ENCODE measurements at regions not wholly inside any gene's neighbourhood (a gene's known extent, or its start where the extent isn't known, plus 50 kb on each side); places are given as distances from the start of the nearest gene placed in this dataset.

- no peak for DNase-seq
Observed at GRCh38 chr6:105482921-105483320, 80.0 kb upstream of the PREP start.

GRCh38 chr6:105482227-105482844 lies 79.5 kb upstream of the PREP start:
- peak; percentile 32 for DNase-seq

DNA sequence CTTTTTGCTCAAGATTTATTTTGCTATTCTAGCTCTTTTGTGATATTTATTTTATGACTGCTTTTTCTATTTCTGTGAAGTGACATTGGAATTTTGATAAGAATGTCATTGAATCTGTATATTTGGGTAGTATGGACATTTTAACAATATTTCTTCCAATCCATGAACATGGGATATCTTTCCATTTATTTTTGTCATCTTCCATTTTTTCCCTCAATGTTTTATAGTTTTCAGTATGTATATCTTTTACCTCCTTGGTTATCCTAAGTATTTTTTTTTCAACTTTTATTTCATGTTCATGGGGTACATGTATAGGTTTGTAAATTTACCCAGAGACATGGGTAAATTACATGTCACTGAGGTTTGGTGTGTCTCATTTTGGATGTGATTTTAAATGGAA lies 74.1 kb upstream of the PREP start:
- no peak for DNase-seq

GRCh38 chr6:105474234-105474633 lies 71.4 kb upstream of the PREP start:
- DNase-seq, result no peak

DNA sequence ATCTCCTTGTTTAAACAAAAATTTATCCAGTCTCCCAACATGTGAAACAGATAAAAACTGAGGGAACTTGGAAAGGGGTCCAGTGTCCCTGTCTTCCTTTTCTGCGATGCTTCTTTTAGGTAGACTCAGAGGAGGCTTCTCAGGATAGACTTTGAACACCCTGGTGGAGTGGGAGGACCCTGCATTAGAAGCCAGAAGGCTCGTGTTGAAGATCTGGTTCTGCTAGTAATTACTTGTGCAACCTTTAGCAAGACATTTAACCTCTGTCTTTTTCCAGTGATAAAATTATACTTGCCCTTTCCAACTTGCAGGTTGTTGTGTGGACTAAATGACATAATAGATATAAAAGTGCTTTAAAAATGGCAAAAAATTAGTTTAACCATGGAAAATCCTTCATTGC lies 67.1 kb upstream of the PREP start:
- DNase-seq, result no peak

- no peak for DNase-seq
Observed at GRCh38 chr6:105468850-105469249, 66.0 kb upstream of the PREP start.

DNA sequence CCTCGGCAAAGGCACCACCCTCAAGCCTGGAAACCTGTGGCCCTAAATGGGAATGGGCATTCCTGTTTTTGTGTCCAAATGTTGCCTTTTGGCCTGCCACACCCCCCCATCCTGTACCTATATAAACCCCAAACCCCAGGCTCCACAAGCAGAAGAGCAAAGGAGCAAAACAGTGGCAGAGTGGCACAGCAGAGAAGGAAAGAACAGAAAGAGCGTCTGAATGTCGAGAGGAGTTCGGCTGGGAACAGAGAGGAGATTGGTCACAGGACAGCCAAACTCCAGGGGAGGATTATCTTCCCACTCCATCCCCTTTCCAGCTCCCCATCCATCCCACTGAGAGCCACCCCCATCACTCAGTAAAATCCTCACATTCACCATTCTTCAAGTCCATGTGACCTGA lies 58.0 kb upstream of the PREP start:
- no peak for DNase-seq

GRCh38 chr6:105459864-105460263 lies 57.0 kb upstream of the PREP start:
- peak; percentile 40 for DNase-seq

GRCh38 chr6:105459049-105459448 lies 56.2 kb upstream of the PREP start:
- no peak for DNase-seq

DNA sequence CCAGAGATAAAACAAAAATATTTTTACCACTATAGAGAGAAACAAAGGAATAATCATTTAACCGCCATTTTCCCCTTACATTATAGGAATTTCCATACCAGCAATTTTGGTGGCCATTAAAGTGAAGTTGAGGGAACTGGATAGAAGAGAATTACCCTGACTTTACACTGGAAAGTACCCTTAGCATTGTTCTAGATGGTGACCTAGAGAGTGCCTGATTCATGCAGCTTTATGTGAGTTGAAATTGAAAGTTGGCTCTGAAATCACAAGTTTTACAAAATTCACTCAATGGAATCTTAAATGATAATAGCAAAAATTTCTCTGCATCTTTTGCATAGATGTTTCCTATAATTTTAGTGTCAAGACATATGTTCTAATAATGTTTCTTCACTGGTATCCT lies 55.7 kb upstream of the PREP start:
- DNase-seq, result peak; percentile 55

DNA sequence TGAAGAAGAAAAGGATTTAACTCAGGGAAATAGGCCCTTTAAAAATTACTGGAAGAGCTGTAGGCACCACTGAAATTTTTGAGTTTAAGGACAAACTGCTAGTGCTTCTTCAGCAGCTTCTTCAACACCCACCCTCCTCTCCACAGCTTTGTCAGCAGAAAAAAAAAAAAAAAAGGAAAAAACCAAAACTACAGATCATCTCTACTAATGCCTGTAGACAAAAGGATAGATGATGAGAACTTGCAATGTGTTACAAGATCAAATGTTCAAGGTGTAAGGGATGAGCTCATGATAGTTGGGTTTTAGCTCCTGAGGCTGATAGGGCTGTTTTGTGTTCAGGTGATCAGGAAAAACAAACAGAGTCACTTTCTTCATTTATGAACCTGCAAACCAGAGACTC lies 55.2 kb upstream of the PREP start:
- DNase-seq, result no peak

DNA sequence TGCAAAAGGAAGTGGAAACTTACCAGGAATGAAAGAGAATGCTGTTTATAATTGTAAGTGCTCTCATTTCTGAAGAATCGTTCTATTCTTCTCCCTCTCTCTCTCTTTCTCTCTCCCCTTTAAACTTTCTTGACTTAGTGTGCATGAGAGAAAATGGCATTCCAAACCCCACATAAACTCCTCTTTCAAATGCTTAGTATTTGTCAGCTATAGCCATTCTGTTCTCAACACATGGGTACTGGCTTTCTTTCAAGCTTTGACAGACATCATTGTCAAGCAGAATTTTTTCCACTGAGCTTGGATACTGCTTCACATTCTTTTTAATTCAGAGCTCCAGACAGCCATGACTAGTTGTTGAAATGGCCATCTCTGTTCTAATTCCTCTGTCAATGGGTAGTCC lies 51.1 kb upstream of the PREP start:
- no peak for DNase-seq

- peak; percentile 60 for DNase-seq
Observed at GRCh38 chr6:105452924-105453756, 50.3 kb upstream of the PREP start.

Data from suppressor macrophage treated with lipopolysaccharide for 4 hours (primary cell).